HG02798 (cell line): ENCODE measurements at regions not wholly inside any gene's neighbourhood (a gene's known extent, or its start where the extent isn't known, plus 50 kb on each side); places are given as distances from the start of the nearest gene placed in this dataset.

ENCODE experiments used
- ATAC-seq: cut with Tn5 transposase; IDR thresholded peaks from one replicate; pipeline ENCODE4 v1.9.1; 2021; ENCODE audit warnings: mild to moderate bottlenecking; ENCODE audit not compliant: unreplicated experiment, poor library complexity

DNA sequence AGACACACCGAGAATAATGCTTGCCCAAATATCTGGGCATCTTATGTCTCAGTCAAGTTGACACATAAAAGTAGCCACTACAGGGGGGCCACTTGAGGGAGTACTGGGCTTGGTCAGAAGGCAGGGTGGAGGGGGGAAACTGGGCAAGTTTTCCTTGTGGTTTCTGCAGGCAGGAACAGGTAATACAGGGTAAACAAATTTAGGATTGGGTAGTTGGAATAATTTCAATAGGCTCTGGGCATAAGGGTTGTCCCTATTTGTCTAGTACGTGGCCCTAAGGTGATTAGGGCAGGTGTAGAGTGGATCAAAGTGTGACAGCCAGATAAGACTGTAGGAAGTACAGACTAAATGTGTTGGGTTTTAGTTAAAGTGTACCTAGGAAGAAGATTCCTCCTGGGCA is 353.1 kb downstream of the TLE4 start:
- ATAC-seq, result no peak

- ATAC-seq, result no peak
Observed at GRCh38 chr9:79917421-79917820, 345.7 kb downstream of the TLE4 start.

DNA sequence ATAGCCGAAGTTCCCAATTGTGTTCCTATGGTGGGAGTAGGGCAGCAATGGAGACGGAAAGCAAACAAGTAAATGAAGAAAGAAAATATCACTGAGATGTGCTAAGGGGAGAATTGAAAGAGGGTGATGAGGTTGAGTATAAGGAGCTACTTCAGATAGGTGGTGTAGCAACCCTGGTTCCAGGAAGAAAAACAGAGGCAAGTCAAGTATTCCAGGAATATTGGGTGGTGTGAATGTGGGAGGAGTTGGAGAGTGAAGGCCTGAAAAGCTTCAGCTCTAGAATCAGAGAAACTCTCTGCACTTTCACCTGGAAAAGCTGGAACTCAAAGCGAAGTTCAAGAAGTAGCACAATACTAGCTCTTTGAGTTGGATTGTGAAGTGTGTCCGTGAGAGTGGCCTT is 342.1 kb downstream of the TLE4 start:
- no peak for ATAC-seq

DNA sequence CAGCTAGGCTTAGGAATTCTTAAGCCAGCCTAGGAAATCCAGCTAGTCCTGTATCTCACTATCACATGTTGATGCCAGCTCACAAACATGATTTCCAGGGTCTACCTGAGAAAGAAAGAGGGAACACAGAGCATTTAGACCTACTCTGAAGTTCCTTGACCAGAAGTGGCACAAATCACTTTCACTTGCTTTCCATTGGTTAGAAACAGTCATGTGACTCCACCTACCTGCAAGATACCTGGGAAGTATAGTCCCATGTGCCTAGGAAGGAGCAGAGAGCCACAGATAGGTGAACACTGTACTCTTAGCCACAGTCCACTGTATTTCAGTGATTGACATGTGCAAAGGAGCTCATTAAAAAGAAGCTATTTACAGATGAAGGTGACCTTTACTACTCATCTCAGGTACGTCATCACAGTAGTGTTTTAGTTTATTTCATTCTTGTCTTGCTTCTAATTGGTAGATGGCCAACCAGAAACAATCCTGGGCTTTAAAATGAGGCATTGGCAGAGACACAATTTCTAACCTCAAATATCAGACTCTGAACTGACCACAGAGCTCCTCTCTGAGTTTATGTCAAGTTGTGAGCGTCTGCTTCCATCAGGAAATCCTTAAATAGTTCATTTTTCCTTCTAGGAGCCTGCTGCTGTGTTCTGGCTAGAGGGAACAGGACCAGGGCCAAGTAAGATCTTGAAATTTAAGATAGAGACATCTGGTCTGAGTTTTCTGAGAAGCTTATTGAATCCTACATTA is 340.7 kb downstream of the TLE4 start:
- ATAC-seq, result no peak

- no peak for ATAC-seq
Observed at GRCh38 chr9:79911724-79912123, 340.0 kb downstream of the TLE4 start.

DNA sequence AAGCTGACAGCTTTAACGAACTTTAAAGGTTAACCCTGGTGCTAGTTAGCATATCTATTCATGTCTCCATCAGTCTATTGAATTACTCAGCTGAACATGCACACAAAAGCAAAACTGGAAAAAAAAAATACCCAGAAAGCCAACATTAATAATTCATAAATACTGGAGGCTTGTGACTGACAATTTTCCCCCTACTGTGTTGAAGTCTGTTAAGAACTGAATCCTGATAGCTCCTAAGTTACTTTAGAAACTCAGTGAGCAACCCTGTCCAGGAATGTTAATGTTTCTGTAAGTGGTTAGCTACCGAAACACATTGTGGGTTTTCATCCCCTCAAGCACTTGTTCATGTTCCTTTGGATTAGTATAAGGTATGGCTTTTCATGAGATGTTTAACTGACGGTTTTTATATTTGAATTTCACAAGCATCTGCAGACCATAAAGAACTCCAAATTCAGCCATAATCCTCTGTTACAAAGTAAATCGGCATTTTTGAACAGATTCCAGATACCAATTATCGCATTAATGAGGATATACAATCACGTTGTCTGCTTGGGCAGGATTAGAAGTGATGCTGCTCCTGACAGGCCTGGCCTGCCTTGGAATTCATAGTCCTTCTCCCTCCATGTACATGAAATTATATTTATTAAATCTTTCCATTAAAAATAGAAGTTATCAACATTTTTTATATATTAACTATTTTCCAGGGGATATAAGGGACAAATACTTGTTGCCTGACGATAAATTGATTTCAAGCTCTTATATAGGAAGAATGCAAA is 331.2 kb downstream of the TLE4 start:
- no peak for ATAC-seq

GRCh38 chr9:79900754-79901153 is 329.0 kb downstream of the TLE4 start:
- ATAC-seq, result no peak

DNA sequence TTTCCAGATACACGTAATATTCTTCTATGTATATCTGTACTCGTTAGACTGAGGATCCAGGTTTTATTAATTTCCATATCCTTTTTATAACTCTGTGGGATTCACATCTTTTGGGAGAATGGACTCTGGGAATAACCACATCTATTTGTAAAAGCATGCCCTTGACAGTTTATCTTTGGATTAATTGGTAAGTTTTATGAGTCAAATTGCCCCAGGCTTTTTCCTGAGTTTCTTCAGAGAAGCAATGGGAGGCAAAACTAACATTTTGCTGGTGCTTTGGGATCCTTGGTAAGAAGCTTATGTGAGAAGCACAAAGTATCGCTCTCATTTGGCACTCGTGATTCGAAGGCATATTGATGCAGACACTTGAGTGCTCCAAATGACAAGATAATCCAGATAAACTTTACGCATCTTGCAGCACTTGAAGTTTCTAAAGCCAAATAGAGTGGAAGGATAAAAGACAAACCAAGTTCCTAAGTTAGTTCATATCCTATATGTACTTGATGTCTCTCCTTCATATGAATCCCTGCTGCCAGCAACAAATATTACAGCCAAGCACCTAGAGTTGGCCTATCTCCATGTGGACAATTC is 324.7 kb downstream of the TLE4 start:
- ATAC-seq, result no peak

DNA sequence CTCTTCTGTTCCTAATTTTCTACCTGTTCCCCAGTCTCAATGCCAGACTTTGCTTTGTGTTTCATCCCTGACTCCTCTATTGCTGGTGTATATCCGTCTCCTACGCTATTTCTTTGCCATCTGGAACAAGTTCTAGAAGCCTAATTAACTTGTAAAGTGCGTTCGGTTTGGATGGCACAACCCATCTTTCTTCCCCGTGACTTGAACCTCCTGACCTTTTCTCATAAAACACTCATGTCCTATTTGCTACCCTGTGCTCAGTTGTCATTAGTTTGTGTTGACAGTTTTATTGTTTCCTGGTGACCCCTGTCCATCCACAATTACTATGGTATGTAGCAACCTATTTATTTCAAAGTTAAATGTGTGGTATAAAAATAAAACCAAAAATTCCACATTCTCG is 323.5 kb downstream of the TLE4 start:
- ATAC-seq, result no peak

DNA sequence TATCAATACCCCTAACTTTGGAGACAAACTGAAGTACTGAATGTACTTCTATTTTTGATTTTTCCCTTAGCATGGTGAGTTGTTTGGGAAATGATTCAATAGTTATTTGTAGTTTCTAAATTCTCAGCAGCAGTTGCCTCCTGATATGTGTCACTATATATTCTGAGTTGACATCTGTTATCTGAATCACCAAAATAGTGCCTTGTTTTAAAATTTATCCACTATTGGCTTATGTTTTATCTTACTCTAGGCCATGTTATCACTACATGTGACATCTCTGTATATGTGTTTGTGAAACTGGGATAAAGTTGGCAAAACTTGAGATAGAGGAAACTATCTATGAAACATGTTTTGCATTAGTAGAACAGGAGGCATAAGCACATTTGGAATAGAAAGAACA is 317.6 kb downstream of the TLE4 start:
- no peak for ATAC-seq

GRCh38 chr9:79885093-79885857 is 313.5 kb downstream of the TLE4 start:
- ATAC-seq, result no peak

DNA sequence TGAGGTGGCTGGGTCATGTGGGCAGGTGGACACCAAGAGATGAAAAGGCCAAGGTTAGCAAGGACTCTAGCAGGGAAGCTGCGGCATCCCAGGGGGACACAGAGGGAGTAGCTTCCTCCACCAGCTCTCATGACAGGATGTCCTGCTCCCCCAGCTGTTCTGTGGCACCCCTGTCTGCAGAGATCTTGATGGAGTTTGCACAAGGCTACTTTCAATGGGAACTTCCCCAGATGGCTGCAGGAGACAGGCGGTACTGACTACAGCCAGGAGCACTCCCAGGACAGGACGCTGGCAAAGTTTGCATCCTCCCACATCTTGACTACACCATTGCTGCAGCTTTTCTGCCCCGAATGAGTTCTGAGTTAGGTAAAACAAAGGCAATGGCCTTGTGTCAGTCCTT is 312.8 kb downstream of the TLE4 start:
- no peak for ATAC-seq

DNA sequence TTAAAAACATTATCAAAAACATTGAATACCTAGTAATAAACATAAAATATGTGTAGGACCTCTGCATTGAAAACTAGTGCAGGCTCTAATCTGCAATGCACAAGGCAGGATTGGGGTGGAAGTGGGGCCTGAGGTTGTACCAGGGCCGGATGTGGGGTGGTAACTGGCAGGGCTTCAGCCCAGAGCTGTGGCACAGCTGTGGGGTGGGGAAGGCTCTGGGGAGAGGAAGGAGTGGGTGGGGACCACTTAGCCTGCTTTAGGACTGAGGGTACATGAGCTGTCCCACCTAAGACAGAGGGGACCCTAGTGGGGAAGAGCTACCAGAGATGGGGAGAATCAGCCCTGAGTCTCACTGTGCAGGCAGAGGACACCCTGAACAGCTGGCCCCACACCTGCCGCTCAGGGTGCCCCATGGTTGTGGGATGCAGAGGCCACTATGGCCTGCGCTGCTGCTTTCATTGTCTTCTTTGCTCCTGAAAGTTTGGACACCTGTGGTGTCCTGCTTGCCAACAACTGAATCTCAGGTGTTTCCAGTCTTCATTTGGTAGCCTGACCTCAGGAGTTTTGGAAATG is 311.4 kb downstream of the TLE4 start:
- ATAC-seq, result peak; percentile 50

DNA sequence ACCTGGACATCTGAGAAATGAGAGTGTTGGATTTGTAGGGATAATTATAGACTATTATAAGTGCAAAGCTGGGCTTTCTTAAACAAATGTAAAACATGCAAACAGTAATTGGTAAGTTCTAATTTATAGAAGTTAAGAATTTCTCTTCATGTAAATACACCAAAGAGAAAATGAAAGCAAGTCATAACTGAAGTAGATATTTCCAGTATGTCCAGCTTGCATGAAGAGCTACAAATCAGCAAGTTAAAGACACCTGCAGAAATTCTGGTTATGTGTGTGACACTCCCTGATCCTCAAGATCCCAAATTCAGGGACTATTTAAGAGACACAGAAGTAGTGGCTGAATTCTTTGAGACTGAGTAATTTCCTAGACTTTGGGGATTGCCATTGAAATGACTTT is 308.9 kb downstream of the TLE4 start:
- ATAC-seq, result peak; percentile 75

DNA sequence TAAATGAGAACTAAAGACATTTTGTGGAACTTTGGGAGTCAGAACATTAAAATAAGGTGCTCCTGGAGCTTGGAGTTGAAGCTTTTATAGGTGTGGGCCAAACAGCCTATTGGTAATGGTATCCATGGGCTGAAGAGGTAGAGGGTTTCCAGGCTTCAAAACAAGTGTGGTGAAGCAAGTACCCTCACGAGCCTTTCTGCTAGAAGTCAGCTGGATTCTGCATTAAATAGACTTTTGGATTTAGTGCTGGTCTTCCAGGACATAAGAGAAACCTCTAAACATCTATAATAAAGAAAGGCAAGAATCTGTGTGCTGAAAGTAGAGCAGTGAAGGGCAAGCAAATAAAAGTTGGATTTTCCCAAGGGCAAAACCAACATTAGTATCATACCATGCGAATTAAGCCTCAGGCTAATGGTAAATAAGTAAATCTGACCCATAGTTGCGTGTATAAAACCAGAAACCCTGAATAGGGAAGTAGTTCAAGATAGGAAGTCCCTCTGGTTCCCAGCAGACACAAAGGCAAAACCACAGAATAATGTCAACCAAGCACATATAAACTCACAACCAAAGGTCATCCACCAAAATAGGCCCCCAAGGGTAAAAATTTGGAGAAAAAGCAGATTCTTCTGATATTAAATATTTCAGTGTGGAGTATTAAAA is 306.3 kb downstream of the TLE4 start:
- ATAC-seq, result no peak

- ATAC-seq, result peak; percentile 57
Observed at GRCh38 chr9:79868567-79869189, 296.9 kb downstream of the TLE4 start.

GRCh38 chr9:79862921-79863890 is 291.4 kb downstream of the TLE4 start:
- ATAC-seq, result no peak

- ATAC-seq, result peak; percentile 88
Observed at GRCh38 chr9:79858508-79858907, 286.7 kb downstream of the TLE4 start.
